ENCODE measurements at regions not wholly inside any gene's neighbourhood (a gene's known extent, or its start where the extent isn't known, plus 50 kb on each side); places are given as distances from the start of the nearest gene placed in this dataset.

DNA sequence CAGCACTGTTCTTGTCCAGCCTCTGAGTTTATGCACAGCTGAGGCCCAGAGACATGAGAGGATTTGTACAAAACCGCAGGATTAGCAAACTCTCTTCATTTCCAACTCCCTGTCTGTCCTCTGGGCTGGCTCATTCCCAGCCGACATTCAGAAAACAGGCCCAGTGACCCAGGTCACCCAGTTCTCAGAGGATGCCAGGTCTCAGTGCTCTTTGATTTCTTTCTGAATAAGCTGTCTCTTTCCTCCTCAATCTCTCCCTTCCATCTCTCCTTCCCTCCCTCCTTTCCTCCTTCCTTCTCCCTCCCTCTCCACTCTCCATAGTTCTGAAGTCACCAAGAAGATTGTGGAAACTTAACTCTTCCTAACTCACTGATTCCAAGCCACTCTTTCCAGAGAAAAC is 372.7 kb upstream of the SULF2 start:
- TF ChIP-seq, protein P1, sequence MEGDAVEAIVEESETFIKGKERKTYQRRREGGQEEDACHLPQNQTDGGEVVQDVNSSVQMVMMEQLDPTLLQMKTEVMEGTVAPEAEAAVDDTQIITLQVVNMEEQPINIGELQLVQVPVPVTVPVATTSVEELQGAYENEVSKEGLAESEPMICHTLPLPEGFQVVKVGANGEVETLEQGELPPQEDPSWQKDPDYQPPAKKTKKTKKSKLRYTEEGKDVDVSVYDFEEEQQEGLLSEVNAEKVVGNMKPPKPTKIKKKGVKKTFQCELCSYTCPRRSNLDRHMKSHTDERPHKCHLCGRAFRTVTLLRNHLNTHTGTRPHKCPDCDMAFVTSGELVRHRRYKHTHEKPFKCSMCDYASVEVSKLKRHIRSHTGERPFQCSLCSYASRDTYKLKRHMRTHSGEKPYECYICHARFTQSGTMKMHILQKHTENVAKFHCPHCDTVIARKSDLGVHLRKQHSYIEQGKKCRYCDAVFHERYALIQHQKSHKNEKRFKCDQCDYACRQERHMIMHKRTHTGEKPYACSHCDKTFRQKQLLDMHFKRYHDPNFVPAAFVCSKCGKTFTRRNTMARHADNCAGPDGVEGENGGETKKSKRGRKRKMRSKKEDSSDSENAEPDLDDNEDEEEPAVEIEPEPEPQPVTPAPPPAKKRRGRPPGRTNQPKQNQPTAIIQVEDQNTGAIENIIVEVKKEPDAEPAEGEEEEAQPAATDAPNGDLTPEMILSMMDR (IDR thresholded peaks at IDR 0.05; ENCODE audit: insufficient read depth, low read length) = no peak
- TF ChIP-seq POLR2AphosphoS5 (IDR thresholded peaks at IDR 0.05; ENCODE audit: low read depth) (no peak), GABPA (IDR thresholded peaks at IDR 0.05; ENCODE audit: low read depth) (no peak), SPI1 (IDR thresholded peaks at IDR 0.05; ENCODE audit: borderline replicate concordance, low read depth) (no peak)
- TF ChIP-seq, protein P2, sequence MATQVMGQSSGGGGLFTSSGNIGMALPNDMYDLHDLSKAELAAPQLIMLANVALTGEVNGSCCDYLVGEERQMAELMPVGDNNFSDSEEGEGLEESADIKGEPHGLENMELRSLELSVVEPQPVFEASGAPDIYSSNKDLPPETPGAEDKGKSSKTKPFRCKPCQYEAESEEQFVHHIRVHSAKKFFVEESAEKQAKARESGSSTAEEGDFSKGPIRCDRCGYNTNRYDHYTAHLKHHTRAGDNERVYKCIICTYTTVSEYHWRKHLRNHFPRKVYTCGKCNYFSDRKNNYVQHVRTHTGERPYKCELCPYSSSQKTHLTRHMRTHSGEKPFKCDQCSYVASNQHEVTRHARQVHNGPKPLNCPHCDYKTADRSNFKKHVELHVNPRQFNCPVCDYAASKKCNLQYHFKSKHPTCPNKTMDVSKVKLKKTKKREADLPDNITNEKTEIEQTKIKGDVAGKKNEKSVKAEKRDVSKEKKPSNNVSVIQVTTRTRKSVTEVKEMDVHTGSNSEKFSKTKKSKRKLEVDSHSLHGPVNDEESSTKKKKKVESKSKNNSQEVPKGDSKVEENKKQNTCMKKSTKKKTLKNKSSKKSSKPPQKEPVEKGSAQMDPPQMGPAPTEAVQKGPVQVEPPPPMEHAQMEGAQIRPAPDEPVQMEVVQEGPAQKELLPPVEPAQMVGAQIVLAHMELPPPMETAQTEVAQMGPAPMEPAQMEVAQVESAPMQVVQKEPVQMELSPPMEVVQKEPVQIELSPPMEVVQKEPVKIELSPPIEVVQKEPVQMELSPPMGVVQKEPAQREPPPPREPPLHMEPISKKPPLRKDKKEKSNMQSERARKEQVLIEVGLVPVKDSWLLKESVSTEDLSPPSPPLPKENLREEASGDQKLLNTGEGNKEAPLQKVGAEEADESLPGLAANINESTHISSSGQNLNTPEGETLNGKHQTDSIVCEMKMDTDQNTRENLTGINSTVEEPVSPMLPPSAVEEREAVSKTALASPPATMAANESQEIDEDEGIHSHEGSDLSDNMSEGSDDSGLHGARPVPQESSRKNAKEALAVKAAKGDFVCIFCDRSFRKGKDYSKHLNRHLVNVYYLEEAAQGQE (IDR thresholded peaks at IDR 0.05; ENCODE audit: insufficient replicate concordance, low read depth) = no peak
